Skeletal muscle cell (primary cell): ENCODE measurements at regions not wholly inside any gene's neighbourhood (a gene's known extent, or its start where the extent isn't known, plus 50 kb on each side); places are given as distances from the start of the nearest gene placed in this dataset.
"Not testable (repeated sequence)": the region's sequence is repeated elsewhere in the genome, so short reads cannot be mapped to it uniquely, and the experiment has no call there.

Experiments
- DNase-seq: peaks from one replicate; pipeline ENCODE4 v3.0.0-alpha.2; 2010; ENCODE audit warnings: low read depth
- H3K4me3 ChIP-seq: 2 replicates; pipeline ENCODE4 v1.5.1; 2011; ENCODE audit warnings: low read depth, mild to moderate bottlenecking, control low read depth, low read length, moderate library complexity

DNA sequence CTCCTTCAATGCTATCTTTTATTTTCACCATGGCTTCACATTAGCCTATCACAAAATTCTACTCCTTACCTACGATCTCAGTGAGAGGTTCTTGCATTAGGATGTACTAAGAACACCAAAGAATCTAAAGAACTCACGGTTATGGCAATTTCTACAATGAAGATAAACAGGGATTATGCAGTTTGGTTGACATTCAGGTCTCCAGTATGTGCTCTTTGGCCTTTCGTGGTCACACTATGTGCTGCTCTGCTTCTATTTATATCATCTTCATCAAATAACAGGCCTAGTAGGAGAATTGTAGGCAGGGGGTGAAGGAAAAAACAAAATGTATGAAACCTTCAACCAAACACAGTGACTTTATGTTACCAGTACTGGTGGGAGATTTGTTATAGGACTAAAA lies 194.0 kb upstream of the SAMSN1 start:
- no peak overlapping the region for H3K4me3 ChIP-seq
- DNase-seq = no peak

DNA sequence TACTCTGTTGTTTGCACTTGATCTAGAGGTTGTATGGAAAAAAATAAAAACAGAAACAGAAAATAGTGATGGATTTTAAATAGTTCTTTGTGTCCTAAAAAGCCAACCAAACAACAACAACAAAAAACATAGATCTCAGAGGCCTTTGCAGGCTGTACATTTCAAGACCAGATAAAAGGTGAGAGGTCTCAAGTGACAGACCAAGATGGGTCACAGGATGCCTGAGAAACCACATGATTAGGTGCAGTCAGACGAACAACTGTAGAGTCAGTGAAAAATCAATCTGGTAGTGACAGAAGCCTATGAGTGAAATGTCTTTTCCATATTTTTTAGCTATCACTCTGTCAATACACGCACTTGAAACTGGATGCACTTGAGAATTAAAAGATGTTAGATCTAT lies 193.5 kb upstream of the SAMSN1 start:
- no peak for DNase-seq
- H3K4me3 ChIP-seq = no peak overlapping the region

DNA sequence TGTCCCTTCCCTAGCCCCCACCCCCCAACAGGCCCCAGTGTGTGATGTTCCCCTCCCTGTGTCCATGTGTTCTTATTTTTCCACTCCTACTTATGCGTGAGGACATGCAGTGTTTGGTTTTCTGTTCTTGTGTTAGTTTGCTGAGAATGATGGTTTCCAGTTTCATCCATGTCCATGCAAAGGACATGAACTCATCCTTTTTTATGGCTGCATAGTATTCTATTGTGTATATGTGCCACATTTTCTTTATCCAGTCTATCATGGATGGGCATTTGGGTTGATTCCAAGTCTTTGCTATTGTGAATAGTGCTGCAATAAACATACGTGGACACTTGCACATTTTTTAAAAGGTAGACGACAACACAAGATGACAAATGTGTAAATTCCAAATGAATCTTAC lies 192.5 kb upstream of the SAMSN1 start:
- H3K4me3 ChIP-seq, DNase-seq: not testable (repeated sequence)

DNA sequence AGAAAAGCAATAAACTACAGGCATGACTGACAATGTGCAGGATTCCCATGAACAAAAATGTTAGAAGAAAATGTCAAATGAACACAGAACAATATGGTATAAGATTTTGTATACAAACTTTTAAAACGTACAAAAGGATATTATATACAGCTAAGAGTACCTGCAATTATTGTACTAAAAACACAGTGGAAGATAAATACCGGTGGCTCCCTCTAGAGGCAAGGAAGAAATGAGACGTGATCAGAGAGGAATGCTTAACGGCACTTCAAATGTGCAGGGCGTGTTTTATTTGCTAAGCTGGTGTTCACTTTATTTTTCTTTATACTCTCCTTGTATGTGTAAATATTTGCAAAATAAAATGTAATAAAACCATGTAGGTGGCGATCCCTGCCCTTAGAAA lies 191.8 kb upstream of the SAMSN1 start:
- peak; percentile 11 for DNase-seq
- H3K4me3 ChIP-seq = no peak overlapping the region

DNA sequence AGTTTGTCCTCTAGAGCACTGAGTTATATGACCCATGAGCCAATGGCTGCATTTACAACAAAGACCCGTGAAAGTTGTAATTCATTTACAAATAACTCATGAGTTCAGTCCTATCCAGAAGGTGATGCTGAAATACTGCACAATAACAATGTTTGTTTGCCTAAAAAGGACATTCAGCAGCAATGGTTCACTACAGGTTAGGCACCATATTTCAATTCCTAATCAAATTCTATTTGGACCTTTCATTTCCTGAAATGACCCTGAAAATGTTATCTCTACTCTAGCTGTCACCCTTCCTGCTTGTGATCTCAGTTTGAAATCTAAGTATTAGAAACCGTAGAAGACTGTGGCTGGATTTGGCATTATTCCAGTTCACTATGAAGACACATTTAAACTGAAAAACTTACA lies 191.2 kb upstream of the SAMSN1 start:
- no peak overlapping the region for H3K4me3 ChIP-seq
- no peak for DNase-seq

DNA sequence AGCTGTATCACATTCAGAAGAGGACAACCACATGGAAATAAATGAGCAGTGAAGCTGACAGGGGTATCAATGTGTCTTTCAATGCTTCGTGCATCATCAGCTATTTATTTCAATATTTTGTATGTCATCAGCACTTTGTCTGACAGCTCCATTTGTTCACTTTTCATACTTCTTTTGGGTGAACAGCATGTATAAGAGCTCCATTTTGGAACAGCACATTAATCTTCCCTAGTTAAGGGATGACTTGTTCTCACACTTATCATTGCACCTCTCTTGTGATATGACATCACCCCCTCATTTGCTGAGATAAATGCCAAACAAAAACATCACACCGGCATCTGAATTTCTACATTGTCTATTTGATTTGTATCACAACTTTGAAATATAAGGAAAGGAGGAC lies 190.6 kb upstream of the SAMSN1 start:
- H3K4me3 ChIP-seq = no peak overlapping the region
- DNase-seq = no peak

DNA sequence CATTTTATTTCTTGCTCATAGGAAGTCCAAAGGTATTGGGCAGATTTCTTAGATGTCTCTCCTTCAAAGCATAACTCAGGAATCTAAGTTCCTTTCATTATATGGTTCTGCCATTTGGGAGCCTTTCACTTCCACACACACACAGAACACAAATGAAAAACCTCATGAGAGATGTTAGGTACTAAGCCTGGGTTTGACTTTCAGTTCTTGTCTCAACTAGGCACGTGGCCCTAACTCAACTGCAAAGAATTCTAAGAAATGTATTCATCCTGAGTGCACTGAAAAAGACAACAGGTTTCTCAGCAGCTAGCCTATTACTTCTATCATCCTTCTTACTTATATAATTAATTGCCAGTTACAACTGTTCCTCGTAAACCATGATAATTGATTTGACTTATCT lies 190.0 kb upstream of the SAMSN1 start:
- H3K4me3 ChIP-seq = no peak overlapping the region
- no peak for DNase-seq

DNA sequence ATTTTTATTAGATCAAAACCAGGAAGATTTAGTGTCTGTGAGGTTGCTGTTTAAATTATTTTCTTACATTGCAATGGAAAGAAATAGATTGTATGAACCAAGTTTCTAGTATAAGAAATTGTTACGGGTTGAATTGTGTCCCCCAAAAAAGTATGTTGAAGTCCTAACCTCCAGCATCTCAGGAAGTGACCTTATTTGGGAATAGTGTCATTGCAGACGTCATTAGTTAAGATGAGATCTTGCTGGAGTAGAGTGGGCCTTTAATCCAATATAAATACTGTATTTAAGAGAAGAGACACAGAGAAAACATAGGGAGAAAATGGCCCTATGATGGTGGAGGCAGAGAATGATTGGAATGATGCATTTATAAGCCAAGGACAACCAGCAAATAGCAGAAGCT lies 188.7 kb upstream of the SAMSN1 start:
- no peak overlapping the region for H3K4me3 ChIP-seq
- no peak for DNase-seq

DNA sequence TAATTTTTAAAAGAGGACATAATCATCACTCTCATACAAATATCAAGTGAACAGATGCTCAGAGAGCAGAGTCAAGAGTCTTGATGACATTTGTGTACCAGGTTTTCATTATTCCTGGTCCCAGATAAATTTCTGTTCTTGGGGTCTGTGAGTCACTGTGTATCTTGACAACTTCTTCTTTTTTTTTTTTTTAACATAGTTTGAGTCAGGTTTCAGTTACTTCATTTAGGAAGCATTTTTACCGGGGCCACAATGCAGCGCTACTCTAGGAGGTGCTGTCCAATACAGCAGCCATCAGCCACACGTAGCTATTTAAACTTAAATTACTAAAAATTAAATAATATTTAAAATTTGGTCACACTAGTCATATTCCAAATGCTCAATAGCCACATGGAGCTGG lies 188.1 kb upstream of the SAMSN1 start:
- H3K4me3 ChIP-seq = no peak overlapping the region
- no peak for DNase-seq

DNA sequence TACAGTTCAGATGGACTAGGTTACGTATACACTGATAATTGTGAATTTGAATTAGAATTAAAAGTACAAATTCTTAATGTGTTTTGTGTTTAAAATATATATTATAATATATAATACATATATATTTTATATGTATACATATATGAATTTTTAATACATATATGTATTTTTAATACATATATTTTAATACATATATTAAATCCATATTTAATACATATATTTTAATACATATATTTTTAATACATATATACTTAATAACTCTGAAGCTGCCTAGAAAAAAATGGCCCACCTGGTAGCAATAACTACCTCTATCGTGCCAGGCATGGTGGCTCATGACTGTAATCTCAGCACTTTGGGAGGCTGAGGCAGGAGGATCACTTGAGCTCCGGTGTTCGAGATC lies 179.1 kb upstream of the SAMSN1 start:
- H3K4me3 ChIP-seq = no peak overlapping the region
- DNase-seq = no peak

DNA sequence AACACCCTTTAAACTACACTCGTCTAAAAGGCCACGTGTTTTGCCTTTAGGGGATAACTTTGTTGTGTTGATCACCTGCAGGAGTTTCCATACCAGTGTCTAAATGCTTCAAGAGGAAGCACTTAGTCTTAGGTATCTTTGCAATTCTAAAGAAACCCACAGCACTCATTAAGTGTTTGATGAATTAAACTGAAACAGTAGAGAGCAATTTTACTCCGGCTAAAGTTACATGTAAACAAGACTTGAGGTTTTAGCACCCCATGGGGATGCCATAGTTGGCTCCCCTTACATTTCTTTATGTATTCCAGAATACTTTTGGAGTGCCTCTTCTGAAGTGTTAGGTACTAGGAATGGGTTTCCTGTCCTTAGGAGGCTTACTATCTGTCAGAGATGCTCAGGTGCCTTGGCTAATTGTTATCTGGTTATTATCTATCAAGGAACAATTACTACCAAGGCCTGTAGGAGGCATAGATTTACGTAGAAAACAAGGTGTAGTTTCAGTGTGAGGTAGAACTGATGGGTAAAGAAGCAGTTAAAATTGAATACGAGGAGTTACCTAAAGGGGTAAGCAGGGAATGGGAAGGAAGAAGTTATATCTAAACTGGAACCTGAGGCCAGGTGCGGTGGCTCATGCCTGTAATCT lies 176.8 kb upstream of the SAMSN1 start:
- no peak overlapping the region for H3K4me3 ChIP-seq

DNA sequence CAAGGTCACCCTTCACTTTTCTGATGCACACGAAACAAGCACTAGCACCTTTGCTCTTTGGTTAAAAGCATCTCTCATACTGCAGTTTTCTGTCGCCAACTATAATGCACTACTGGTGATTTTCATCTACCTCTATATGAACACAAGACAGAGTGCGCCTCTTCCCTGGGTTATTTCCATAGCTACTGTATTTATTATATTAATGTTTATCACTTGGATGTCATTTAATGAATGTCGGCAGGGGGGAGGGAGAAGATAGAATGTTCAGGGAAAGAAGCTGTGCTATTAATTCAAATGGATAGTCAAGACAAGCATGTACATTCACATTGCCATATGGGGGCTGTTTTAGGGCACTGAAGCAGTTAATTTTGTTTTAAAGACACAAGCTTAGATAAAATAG lies 174.1 kb upstream of the SAMSN1 start:
- DNase-seq = no peak
- no peak overlapping the region for H3K4me3 ChIP-seq

More for the DNA sequence above, 176.8 kb upstream of the SAMSN1 start:
- no peak for DNase-seq

DNA sequence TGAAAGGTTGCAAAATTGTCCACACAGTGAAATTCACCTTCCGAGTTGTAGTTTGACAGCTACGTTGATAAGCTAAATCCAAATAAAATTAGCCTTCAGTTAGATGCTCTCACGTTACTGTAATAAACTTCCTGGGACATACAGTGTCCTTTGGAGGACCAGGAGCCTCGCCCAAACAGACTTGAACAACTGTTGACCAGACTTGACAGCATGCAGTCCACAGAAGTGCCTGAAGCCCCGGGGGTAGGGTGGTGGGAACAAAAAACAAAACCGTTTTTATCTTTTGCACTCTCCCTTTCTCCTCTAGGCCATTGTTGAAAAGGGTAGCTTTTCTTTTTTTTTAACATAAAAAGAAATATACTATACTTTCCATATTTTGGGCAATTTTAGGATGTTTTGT lies 172.8 kb upstream of the SAMSN1 start:
- DNase-seq = no peak
- no peak overlapping the region for H3K4me3 ChIP-seq

DNA sequence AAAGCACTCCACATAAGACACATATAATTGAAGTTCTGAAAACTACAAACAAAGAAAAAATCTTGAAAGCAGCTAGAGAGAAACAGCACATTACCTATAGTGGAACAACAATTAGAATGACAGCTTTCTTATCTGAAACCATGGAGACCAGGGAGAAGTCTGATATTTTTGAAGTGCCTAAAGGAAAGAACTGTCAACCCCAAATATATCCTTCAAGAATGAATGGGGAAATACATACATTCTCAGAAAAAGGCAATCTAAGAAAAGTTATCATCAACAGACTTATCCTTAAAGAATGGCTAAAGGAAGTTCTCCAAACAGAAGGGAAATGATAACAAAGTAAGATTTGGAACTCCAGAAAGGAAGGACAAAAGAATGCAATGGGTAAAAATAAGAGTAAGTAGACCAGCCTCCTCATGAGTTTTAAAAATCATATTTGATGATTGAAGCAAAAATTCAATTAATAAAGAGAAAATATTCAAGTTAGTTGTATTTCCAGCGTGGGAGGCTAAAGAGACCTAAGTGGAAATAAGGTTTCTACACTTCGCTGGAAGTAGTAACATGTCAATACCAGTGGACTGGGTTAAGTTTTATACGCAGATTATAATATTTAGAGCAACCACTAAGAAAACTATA lies 170.8 kb upstream of the SAMSN1 start:
- H3K4me3 ChIP-seq = no peak overlapping the region
- DNase-seq = no peak

DNA sequence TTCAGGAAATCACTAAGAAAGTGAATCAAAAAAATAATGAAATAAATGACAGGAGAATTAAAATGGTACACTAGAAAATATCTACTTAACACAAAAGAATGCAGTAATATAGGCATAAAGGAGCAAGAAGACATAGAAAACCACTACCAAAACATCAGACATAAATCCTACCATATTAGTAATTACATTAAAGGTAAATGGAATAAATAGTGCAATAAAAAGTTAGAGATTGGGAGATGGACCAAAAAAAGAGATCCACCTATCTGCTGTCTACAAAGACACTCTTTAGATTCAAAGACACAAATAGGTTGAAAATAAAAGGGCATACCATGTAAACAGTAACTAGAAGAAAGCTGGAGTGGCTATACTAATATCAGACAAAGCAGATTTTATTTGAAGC lies 167.0 kb upstream of the SAMSN1 start:
- no peak overlapping the region for H3K4me3 ChIP-seq
- no peak for DNase-seq

DNA sequence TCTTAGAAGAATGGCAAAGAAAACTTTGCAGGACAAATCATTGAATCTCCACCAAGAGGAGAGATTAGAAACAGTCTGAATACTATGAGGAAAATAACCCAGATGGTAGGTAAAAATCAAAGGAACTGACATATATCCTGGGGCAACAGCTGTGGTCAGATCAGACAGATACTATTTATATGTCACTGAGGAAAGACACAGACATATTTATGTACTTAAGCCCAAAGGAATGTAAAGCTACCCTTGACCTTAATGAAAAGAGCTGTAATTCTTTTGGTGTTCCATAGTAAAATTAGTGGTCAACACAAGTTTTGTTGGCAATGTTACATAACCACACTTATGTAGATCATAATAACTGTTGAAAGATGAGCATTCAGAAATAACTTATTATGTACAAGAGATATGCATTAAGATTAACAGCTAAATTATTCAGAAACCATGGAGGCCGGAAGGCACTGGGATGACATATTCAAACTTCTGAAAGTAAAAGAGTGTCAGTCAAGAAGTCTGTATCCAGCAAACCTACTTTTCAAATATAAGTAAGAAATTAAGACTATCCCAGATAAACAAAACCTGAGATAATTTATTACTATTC lies 166.1 kb upstream of the SAMSN1 start:
- DNase-seq = peak; percentile 15
- H3K4me3 ChIP-seq = no peak overlapping the region

DNA sequence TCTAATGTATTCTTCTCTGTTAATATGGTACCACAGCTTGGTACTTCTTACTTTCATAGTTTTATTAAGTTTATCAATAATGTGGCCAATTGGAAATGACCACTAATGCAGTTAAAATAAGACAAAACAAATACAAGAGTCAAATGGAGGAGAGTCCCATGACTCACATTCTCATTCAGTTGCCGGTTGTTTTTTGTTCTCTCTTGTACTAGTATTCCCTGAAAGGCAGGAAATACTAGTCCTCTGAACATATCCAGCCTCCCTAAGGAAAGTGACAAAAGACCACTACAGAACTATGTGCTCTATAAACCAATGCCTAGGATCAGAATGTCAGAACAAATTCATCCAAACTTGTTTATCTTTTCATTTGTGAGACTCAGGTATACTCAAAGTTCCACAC lies 165.2 kb upstream of the SAMSN1 start:
- DNase-seq = no peak
- no peak overlapping the region for H3K4me3 ChIP-seq

DNA sequence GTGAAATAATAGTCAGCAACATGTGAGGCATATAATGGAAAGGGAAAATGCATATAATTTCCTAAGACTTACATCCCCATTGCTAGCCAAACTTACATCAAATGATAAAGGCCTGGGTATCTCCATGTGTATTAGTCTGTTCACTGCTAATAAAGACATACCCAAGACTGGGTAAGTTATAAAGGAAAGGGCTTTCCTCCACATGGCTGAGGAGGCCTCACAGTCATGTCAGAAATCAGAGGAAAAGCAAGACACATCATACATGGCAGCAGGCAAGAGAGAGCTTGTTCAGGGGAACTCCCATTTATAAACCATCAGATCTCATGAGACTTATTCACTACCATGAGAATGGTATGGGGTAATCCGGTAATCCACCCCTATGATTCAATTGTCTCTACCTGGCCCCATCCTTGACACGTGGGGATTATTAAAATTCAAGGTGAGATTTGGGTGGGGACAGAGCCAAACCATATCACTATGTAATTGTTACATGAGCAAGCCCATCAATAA lies 161.5 kb upstream of the SAMSN1 start:
- H3K4me3 ChIP-seq = no peak overlapping the region
- no peak for DNase-seq

DNA sequence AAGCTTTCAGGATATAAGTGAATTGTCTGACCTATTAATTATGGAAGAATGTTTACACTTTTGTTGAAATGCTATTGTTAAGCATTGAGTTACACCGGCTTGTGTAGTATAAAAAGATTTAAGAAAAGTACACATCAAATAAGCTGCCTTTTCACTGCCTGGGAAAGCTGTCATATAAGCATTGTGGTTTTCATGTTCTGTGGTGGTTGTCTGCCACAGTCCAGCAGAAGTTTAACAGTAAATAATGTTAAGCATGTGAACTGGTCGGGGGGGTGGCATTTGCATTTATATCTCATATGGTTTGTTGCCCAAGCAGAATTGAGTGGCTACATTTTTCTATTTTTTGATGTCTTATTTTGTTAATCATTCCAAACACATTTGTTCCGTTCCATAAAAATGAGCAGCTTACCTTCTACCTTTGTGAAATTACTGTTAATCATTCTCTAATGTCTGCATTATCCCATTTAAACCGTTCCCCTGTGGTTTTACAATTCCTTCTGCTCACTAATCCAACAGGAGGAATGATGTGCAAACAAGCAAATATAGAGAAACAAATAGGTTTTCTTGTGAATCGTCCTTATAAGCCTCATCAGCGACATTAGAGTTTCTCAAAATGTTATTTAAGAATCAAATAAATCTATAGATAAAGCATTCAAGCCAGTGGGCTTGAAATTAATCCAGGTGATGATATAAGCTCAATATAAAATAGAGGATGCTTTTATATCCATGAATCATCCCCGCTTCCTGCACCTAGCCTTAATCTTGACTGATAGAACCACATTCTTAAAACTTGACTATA lies 160.8 kb upstream of the SAMSN1 start:
- no peak overlapping the region for H3K4me3 ChIP-seq
- no peak for DNase-seq
